ENCODE measurements at regions not wholly inside any gene's neighbourhood (a gene's known extent, or its start where the extent isn't known, plus 50 kb on each side); places are given as distances from the start of the nearest gene placed in this dataset.

DNA sequence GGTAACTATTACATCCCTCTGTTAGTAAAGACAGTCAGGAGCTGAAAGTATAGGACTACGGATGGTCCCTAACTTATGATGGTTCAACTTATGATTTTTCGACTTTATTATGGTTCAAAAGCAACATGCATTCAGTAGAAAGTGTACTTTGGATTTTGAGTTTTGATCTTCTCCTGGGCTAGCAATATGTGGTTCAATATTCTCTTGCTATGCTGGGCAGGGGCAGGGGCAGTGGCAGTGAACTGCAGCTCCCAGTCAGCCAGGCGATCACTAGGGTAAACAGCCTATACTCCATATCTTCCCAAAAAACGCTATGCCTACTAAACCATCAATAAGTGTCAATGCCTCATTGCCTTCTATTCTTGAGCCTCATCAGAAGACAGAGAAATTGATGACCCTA is 292.7 kb downstream of the EMP1 start:
- ATAC-seq (ENCODE audit: low read depth) (no peak), DNase-seq (no peak)
- no peak overlapping the region for H3K4me2 ChIP-seq (ENCODE audit: low read depth, low read length)
- intact Hi-C loops (cut with micrococcal nuclease): no loop called here
- H3K14ac ChIP-seq (replicated peaks; ENCODE audit: low read depth, low read length): no peak overlapping the region
- POLR2A ChIA-PET (ENCODE audit: unreplicated experiment): no interaction called here
- no peaks in the 10 kb centered on the region for H3K4me1 ChIP-seq (ENCODE audit: control insufficient read depth, insufficient read depth, low read length)
- no peaks in the 10 kb centered on the region for H3K79me1 ChIP-seq (ENCODE audit: low read depth in 1 of 2, low read length in 2 of 2)
- no peak overlapping the region for H4K8ac ChIP-seq (ENCODE audit: low read depth in 2 of 2, low read length in 2 of 2)
- no peaks in the 10 kb centered on the region for H3K9me3 ChIP-seq (ENCODE audit: control insufficient read depth, insufficient read depth, low read length)
- no peak overlapping the region for H2BK5ac ChIP-seq (ENCODE audit: low read depth, low read length, poor library complexity, severe bottlenecking)
- in situ Hi-C loops (cut with MboI; ENCODE audit: low sequenced_read_pairs): no loop called here
- no peak overlapping the region for H2BK120ac ChIP-seq (ENCODE audit: low read depth, low read length)
- no peak overlapping the region for H3K4me3 ChIP-seq (ENCODE audit: insufficient read depth, low read depth, low read length)
- no peak overlapping the region for H2BK15ac ChIP-seq (ENCODE audit: low read depth, low read length)
- TF ChIP-seq POLR2A (IDR thresholded peaks at IDR 0.05; ENCODE audit: low read depth, low read length) (no peak), FOS (IDR thresholded peaks at IDR 0.05; ENCODE audit: low read depth, low read length) (no peak), USF2 (IDR thresholded peaks at IDR 0.05; ENCODE audit: low read depth, low read length) (no peak)
- H2AK9ac ChIP-seq (replicated peaks; ENCODE audit: low read depth, low read length, poor library complexity): no peak overlapping the region
- no peak overlapping the region for H3K9ac ChIP-seq (ENCODE audit: low read depth, low read length)
- H4K20me1 ChIP-seq (ENCODE audit: insufficient read depth, low read length): no peaks in the 10 kb centered on the region
- no peak overlapping the region for H2AFZ ChIP-seq (replicated peaks; ENCODE audit: low read length, poor library complexity)
- CTCF ChIA-PET: interaction anchor here (0.6 kb wide), 1 partner anchor 1204 kb away, joined by 3 read pairs; no protein-coding TSS in a partner anchor
- no peak overlapping the region for H3K23ac ChIP-seq (ENCODE audit: low read depth, low read length)
- H3K27ac ChIP-seq (ENCODE audit: insufficient read depth, low read length): no peak overlapping the region
- no TSS peak for BruUV-seq (replicated peaks)
- no peak overlapping the region for H3K4ac ChIP-seq (ENCODE audit: low read depth, low read length)
- H3K27me3 ChIP-seq (ENCODE audit: control insufficient read depth, insufficient read depth, low read length): no peaks in the 10 kb centered on the region
- no peak overlapping the region for H3K18ac ChIP-seq (ENCODE audit: low read depth, low read length)
- H4K91ac ChIP-seq (ENCODE audit: insufficient read depth, low read depth, low read length): no peak overlapping the region
- H4K5ac ChIP-seq (ENCODE audit: low read depth, low read length): no peak overlapping the region
- no peak overlapping the region for H3K56ac ChIP-seq (ENCODE audit: extremely low read depth, insufficient read depth, low read length)
- H3K36me3 ChIP-seq (ENCODE audit: control insufficient read depth, insufficient read depth, low read length): no peaks in the 10 kb centered on the region
- H3K9me1 ChIP-seq (ENCODE audit: insufficient read depth, low read length): no peaks in the 10 kb centered on the region
- no peak overlapping the region for H2BK20ac ChIP-seq (ENCODE audit: low read depth, low read length)
- dilution Hi-C loops (cut with HindIII; ENCODE audit: low sequenced_read_pairs, unreplicated experiment): no loop called here
- WGBS, 2 experiments (ENCODE audit: extremely low coverage in 2 of 2, insufficient read length in 1 of 2): 0% methylated on average over 1 of the region's 4 CpGs; no CpG with 5 or more reads in 1 of the 2 experiments
- H2AK5ac ChIP-seq (ENCODE audit: low read depth, low read length): no peak overlapping the region

Data from IMR-90 (cell line).